ENCODE measurements at regions not wholly inside any gene's neighbourhood (a gene's known extent, or its start where the extent isn't known, plus 50 kb on each side); places are given as distances from the start of the nearest gene placed in this dataset.

DNA sequence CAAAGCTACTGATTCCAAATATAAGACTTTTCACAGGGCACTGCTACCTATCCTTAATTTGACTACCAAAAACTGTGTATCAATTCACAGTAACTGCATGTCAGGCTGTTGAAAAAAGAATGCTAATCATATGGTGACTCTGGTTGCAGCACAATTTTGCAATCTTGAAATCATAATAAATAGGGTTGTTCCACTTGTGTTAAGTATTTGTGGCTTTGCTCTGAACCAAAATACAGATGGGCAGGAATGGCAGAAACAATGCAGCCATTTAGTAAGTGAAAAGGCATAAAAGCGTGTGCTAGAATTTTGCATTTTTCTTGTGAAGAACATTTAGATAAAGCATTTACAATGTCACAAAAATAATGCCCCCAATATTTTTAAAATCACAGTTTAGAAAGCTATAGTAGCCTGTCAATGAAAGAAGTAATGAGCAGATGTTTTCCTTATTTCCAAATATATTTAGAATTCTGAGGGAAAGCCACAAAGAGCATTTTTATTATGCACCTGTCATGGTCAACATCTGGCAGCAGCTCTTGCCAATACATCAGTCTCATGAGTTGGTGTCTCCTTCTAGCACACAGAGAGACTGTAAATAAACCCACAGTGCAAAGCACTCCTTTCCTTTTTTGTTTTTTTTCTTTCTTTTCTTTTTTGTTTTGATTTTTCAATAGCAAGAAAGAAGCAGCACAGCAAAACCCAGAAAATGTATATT, 54.8 kb upstream of the PAM start:
- intact Hi-C loops (cut with micrococcal nuclease): no loop called here

GRCh38 chr5:102700916-102701315, 54.2 kb upstream of the PAM start:
- DNase-seq: no peak
- intact Hi-C loops (cut with micrococcal nuclease): no loop called here
- no peak for ATAC-seq

More for the DNA sequence above, 54.8 kb upstream of the PAM start:
- ATAC-seq (no peak), DNase-seq (no peak)

DNA sequence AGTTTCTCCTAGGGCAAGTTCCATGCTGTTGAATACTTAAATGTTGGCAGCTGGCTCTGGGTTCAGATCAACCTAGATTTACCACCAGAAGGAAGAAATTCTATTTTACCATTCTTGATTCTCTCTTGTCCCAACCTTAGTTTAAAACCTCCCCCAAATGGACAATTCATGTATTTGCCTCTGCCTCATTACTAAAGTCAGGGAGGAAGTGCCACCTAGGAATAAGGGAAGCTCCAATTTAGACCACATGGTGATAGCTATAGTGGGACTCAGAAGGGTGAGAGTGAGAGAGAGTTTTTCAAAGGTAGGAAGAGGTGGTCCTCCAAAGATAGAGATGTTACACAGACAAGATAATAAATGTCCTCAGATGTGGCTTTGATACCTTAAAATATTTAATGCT, 53.4 kb upstream of the PAM start:
- intact Hi-C loops (cut with micrococcal nuclease): no loop called here
- DNase-seq (no peak), ATAC-seq (no peak)
